Peyer's patch (tissue), 4 donors: ENCODE measurements at regions not wholly inside any gene's neighbourhood (a gene's known extent, or its start where the extent isn't known, plus 50 kb on each side); places are given as distances from the start of the nearest gene placed in this dataset.

Source experiments
- CTCF ChIP-seq, 6 experiments: fragments of 450-650 bp in 4 of 6; fragments of 200-600 bp in 2 of 6; sonication (generic) in 1 of 6; IDR thresholded peaks; one replicate each; pipeline ENCODE4 v1.5.1; 2017 to 2019; ENCODE audit warnings: antibody characterized with exemption in 6 of 6, mild to moderate bottlenecking in 3 of 6, moderate library complexity in 1 of 6
- POLR2A ChIP-seq, 2 donors: fragments of 450-650 bp; IDR thresholded peaks; one replicate each; pipeline ENCODE4 v1.5.1; 2017; ENCODE audit warnings: antibody characterized with exemption in 2 of 2, mild to moderate bottlenecking in 2 of 2, moderate library complexity in 2 of 2

- no peak for TF ChIP-seq CTCF (IDR thresholded peaks at IDR 0.05)
- TF ChIP-seq POLR2A (IDR thresholded peaks at IDR 0.05), result no peak
Measured at GRCh38 chr13:84528408-84529070, 646.3 kb upstream of the SLITRK1 start.
